GM21390 (cell line): ENCODE measurements at regions not wholly inside any gene's neighbourhood (a gene's known extent, or its start where the extent isn't known, plus 50 kb on each side); places are given as distances from the start of the nearest gene placed in this dataset.
"Not testable (repeated sequence)": the region's sequence is repeated elsewhere in the genome, so short reads cannot be mapped to it uniquely, and the experiment has no call there.

Experiments used
- ATAC-seq: cut with Tn5 transposase; IDR thresholded peaks from one replicate; pipeline ENCODE4 v1.9.1; 2021; ENCODE audit not compliant: unreplicated experiment

DNA sequence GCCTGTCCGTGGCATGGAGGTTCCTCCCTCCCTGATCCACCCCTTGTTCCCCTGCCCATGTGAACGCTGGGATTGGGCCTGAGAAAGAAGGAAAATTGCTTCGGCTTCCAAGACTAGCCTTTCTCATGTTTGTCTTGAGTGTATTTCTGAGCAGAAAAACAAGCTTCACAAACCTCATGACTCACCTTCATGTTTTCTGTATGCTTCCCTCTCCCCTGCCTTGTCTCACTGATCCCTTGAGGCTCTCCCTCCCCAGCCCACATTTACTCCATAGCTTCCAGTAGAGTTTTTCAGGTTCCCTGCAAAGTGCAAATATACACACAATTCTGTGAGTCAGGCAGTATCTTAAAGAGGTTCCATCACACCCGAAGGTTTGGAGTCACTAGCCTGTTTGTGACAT, 572.4 kb downstream of the UQCRFS1 start:
- no peak for ATAC-seq

DNA sequence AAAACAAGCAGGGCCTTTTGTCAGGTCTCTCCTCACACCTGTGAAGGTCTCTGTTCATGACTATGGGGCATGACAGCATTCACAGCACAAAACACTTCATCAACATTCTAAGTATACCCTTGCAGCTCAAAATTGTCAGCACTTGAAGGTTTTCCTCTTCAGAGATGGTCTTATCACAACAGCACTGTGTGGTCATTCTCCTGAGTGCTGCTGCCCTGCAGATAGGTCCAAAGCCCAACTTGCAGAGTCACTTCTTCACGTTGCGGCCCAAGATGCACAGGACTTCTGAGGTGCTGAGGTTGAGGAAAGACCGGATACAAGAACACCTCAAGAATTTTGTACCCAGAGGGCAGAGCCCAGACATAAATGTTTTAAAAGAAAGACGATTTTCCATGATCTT, 574.5 kb downstream of the UQCRFS1 start:
- ATAC-seq, result no peak

DNA sequence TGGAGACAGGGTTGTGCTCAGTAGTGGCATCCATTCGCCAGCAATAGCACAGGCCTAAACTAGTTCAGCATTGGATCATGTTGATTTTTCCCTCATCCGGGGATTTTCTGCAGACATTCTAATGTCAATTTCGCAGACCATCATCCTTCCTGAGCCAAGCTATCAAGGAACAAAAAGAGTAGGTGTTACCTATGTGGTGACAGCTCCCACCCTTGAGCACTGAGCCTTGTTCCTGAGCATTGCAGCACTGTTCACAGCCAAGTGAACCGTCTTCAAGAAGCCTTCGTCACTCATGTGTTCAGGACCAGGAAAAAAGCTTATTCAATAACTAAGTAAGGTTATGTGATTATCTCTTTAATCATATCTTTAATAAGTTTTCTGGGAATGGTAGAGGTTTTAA, 576.2 kb downstream of the UQCRFS1 start:
- ATAC-seq, result no peak

DNA sequence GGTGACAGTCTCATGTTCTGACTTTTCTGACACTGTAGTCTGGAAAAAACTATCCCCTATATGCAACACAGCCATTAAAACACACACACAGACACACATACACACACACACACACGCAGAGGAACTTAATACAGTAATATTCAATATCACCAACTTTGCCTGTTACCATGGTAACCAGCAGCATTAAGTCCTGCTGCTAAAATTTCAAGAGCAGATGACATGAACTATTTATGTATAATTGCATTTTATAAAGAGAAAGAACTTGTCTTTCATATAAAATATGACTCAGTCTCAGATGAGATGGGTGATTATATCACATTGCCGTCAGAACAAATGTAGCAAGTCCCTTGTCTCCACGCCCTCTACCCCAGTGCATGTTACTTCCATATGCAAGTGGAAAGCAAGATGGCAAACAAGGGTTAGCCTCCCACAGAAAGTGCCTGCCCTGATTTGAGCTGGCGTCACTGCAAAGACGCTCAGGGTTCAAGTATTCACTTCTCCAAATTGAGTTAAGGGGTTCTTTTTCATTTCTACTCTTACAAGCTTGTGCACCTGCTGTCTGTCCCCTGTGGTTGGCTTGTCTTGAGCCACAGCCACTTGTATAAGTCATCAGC, 576.8 kb downstream of the UQCRFS1 start:
- no peak for ATAC-seq

DNA sequence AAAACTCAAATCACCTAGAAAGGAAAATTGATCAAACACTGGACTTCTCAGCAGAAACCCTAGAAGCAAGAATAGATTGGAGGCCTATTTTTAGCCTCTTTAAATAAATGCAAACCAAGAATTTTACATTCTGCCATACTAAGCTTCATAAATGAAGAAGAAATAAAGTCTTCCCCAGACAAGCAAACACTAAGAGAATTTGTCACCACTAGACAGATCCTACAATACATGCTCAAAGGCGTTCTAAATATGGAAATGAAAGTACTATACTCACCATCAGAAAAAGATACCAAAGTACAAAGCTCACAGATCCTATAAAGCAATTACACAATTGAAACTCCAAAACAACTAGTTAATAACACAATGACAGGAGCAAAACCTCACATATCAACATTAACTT, 578.1 kb downstream of the UQCRFS1 start:
- ATAC-seq, result no peak

DNA sequence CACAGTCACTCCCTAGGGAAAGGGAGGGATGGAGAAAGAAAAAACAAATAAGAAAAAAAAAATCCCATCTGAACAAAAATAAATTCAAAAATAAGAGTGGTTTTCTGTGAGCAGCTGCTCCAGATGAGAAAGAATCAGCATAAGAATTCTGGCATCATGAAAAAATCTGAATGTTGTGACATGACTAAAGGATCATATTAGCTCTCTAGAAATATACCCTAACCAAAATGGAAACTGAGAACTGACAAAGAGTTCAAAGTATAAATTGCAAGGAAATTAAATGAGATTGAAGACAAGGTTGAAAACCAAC, 579.0 kb downstream of the UQCRFS1 start:
- ATAC-seq, result no peak

DNA sequence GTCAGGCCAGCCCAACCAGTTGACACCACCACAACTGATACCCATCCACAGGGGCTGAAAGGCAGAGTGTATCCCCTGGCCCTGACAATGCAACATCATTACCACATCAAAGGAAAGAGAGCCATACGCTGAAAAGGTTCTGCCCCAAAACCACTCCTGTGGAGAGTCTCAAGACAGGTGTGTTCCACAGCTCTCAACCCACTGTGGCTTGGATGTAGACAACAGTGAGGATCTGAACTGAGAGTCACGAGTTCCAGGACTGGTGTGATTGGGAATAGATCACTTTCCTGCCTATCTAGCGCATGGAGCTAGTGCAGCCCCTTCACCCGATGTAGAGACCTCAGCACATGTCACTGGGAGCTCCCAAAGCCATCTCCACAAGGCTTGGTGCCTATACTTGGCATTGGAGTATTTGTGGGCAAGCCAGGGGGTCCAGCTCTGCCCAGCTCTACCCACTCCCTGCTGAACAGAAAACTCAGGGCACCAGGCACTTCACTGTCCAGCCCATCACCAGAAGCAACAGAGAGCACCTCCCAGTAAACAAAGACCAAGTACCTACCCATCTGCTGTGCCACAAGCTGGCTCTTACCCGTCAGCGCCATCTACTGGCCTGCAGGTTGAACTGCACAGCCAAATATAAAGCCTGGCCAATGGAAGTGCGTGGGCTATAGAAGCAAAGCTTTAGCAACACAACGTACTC, 579.5 kb downstream of the UQCRFS1 start:
- ATAC-seq, result no peak

DNA sequence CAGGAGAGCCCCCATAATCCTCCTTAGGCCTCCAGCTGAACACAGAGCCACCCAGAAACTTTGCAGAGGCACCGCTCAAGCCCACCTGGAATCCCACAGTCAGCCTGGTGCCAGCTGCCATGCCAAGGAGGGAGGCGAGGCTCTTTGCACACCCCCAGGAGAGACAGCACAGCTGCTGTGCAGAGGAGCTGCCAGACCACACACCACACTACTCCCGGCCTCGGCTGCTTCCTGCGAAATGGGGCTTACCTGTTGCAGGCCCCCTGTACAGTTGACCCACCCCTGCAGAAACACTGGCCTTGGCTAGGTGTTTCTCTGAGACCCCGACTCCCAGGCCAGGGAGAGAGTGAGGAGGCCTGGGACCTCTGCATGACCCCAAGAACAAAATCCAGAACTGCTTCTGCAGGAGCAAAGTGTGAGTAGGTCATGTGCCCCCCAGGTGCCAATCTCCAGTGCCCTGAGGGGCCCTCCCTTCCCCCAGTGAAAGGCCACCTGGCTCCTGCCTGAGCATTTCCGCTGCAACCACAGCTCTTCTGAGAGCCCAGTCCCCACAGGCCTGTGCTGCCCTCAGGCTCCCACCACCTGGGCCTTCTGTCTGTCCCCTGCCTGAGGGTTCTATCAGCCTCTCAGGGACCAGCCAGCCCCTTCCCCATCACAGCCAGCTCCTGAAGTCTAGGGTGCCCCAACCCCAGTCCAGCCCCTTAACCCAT, 580.4 kb downstream of the UQCRFS1 start:
- no peak for ATAC-seq

DNA sequence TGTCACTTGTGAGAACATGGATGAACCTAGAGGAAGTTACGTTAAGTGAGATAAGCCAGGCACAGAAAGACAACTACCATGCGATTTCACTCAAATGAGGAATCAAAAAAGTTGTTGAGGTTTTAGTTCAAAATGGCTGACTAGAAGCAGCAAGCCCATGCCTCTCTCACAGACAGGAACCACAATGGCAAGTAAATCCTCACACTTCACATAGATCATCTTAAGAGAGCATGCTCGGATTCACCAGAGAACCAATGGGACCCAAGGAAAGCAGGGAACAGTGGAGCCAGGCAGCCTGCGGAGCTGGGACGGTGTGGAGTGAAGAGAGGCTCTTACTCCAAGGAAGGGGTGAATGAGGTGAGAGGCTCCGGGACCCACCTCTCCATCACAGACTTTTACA, 581.0 kb downstream of the UQCRFS1 start:
- ATAC-seq, result no peak

DNA sequence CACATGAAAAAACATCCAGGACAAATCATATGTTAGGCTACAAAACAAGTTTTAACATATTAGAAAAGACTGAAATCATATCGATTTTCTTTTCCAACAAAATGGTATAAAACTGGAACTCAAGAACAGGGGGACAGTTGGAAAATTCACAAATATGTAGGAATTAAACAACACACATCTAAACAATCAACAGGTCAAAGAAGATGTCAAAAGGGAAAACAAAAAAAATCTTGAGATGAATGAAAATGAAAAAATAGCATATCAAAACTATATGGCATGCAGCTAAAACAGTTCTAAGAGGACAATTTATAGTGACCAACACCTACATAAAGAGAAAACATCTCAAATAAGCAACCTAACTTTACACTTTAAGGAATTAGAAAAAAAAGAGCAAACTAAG, 585.3 kb downstream of the UQCRFS1 start:
- no peak for ATAC-seq

DNA sequence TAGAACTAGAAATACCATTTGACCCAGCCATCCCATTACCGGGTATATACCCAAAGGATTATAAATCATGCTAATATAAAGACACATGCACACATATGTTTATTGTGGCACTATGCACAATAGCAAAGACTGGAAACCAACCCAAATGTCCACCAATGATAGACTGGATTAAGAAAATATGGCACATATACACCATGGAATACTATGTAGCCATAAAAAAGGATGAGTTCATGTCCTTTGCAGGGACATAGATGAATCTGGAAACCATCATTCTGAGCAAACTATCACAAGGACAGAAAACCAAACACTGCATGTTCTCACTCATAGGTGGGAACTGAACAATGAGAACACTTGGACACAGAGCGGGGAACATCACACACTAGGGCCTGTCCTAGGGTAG, 586.5 kb downstream of the UQCRFS1 start:
- not testable (repeated sequence) for ATAC-seq

DNA sequence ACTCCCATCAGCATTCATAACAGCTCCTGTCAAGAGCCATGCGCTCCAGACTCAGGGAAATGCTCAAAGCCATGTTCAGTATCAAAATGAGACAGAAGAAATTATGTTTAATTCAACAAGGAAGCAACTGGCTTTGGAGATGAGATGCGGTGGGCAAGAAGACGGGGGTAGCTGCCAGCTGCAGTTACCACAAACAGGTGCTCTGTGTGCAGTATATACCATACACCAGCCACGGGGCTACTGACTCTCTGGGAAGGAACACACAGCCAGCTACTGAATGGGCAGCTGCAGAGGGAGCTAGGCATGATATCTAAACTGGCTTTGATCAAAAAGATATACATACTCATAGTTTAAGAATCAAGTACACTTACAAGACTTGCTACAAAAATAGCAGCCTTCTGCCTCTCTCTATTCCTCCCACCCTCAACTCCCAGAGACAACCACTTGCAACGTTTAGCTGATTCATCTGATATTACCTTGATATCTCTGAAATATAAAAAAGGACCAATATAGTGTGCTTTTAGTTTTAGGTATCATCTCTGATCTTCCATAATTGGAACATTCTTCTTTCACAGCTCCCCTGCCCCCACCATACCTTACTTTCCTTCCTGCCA, 593.0 kb downstream of the UQCRFS1 start:
- ATAC-seq, result no peak

DNA sequence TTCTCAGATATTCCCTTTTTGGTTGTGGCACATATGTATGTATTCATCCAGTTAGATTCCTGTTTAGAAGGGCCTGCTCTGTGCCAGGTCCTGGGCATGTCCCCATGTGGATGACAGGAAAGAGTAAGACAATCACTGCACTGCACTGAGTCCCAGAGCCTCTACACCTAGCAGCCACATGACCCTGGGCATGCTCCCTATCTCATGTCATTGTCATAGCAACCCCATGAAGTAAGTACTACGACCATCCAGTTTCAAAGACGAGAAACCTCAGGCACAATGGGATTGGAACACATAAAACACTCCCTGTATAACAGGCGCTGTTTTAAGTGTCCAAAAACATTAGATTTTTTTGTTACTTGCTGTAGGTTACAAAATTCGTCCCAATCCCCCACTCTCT, 594.4 kb downstream of the UQCRFS1 start:
- ATAC-seq, result no peak

DNA sequence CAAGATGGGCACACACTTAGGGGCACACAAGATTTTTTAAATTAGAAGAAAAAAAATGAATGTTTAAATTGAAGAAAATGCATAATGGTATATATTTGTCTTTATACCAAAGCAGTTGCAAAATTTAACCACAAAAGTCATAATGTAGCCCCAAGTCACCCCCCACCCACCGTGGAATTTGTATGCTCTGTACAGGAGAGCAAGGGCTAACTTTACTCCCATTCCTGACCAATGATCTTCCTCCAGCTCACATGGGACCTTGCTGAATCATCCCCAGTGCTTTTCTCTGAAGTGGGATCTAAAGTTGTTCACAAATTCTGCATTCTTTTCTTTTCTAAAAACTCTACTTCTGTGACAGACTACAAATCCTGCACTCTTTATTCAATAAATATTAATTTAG, 597.0 kb downstream of the UQCRFS1 start:
- no peak for ATAC-seq

DNA sequence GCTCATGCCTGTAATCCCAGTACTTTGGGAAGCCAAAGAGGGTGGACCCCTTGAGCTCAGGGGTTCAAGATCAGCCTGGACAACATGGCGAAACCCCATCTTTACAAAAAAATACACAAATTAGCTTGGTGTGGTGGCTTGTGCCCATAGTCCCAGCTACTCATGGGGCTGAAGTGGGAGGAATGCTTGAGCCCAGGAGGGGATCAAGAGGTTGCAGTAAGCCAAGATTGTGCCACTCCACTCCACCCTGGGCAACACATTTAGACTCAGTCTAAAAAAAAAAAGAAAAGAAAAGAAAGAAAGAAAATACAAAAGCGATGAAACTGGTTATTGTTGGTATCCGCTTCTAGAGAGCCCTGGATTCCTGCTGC, 597.4 kb downstream of the UQCRFS1 start:
- no peak for ATAC-seq

DNA sequence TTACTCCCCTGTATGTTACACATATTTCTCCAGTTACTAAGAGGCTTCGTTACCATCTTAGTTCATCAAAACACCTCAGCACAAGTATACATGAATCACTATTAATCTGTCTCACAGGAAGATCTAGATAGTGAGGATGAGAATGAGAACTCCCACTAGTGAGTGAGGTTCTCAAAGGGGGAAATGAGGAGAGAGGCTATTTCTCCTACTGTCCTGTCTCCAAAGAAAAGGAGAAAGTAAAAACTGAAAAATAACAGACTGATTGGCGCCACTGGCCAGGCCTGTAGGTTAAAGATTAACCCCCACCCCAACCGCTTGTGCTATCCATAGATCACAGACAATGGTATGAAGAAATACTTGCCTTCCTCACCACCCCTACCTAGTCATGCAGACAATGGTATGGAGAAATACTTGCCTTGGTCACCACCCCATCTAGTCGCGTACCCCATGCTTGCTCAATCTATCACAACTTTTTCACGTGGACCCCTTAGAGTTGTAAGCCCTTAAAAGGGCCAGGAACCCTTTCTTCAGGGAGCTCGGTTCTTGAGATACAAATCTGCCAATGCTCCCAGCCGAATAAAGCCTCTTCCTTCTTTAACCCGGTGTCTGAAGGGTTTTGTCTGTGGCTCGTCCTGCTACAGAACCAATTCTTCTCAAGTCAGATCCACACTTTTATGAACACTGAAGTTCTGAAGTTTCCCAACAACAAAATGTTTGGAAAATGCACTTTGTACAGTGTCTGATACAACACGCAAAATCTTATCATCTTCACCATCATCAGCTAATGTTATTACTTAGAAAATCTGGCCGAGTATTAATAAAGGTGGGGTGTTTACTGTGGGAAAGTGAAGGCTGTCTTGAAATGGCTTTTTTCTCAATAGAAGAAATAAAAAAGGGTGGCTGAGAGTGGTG, 598.1 kb downstream of the UQCRFS1 start:
- no peak for ATAC-seq

DNA sequence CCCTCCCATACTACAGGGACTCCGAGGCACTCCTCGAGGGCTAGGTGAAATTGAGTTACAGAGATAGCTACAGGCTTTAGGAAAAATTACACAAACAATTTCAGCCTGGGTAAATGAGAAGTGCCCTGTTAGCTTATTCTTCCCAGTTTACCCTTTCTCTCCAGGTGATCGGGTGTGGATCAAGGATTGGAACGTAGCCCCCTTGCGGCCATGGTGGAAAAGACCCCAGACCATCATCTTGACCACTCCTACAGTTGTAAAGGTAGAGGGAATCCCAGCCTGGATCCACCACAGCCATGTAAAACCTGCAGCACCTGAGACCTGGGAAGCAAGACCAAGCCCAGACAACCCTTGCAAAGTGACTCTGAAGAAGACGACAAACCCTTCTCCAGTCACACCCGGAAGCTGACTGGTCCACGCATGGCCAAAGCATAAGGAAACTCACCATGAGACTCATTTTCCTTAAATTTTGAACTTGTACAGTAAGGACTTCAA, 600.6 kb downstream of the UQCRFS1 start:
- no peak for ATAC-seq

DNA sequence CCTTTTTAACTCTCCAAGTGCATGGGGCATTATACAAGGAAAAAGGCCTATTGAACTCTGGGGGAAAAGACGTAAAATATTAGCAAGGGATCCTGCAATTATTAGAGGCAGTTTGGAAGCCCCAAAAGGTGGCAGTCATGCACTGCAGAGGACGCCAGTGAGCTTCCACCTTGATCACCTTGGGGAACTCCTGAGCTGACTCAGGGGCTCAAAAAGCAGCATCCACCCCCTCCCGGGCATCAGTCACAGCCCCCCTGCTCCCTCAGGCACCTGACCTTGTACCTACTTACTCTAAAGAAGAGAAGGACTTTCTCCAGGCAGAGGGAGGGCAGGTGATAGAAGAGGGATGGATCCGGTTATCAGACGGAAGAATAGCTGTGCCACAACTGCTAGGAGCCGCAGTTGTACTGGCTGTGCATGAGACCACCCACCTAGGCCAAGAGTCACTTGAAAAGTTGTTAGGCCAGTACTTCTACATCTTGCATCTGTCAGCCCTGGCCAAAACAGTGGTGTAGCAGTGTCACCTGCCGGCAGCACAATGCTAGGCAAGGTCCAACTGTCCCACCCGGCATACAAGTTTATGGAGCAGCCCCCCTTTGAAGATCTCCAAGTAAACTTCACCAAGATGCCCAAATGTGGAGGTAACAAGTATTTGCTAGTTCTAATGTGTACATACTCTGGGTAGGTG, 601.6 kb downstream of the UQCRFS1 start:
- ATAC-seq, result not testable (repeated sequence)

DNA sequence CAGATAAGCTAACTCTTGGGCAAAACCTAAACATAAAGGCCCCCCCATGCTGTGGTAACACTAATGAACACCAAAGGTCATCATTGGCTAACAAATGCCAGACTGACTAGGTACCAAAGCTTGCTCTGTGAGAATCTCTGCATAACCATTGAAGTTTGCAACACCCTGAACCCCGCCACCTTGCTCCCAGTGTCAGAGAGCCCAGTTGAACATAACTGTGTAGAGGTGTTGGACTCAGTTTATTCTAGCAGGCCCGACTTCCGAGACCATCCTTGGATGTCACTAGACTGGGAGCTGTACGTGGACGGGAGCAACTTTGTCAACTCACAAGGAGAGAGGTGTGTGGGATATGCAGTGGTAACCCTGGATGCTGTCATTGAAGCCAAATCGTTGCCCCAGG, 602.2 kb downstream of the UQCRFS1 start:
- ATAC-seq, result no peak

DNA sequence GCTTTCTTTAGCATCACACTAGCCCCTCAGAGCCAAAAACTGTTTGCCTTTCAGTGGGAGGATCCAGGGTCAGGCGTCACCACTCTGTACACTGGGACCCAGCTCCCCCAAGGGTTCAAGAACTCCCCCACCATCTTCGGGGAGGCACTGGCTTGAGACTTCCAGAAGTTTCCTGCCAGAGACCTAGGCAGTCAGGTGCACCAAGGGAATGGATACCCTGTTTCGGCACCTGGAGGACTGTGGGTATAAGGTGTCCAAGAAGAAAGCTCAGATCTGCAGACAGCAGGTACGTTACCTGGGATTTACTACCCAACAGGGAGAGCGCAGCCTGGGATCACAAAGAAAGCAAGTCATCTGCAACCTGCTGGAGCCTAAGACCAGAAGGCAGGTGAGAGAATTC, 603.0 kb downstream of the UQCRFS1 start:
- no peak for ATAC-seq
